ENCODE measurements at regions not wholly inside any gene's neighbourhood (a gene's known extent, or its start where the extent isn't known, plus 50 kb on each side); places are given as distances from the start of the nearest gene placed in this dataset.

DNA sequence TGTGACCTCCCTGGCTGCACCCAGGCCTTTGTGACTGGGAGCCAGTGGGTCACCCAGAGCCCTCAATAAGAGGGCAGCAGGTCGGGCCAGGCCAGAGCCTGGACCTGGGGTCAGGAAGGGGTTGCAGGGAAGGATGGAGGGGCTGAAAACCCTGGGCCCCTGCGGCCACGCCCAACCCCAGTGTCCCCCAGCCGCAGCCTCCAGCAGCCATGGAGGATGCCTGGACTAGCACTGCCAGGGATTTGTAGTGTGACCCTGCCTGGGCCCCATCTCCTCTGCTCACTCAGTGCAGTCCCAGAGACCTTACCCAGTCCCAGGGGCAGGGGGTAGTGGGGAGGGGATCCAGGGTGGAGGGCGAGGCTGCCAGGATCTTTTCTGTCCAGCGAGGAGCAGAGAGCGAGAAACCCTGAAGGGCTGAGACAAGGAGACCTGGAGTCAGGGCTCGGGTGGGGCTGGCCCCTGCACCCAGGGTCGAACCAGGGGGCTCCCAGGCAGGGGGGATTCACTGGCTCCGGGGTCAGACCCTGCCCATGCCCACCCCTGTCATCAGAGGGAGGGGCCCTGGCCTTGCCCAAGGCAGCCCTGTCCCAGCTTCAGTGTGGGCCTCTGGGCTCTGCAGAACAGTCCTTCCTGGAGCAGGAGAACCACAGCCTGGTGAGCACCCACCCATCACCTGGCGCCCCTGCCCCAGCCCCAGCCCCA is 187.5 kb downstream of the IGLL1 start:
- H2AK5ac ChIP-seq (ENCODE audit: low read depth, low read length) = no peak overlapping the region
- H3K36me3 ChIP-seq (ENCODE audit: control insufficient read depth, insufficient read depth, low read length) = no peaks in the 10 kb centered on the region
- H2BK120ac ChIP-seq (ENCODE audit: low read depth, low read length) = no peak overlapping the region
- no peak overlapping the region for H2BK15ac ChIP-seq (ENCODE audit: low read depth, low read length)
- H3K4me2 ChIP-seq (ENCODE audit: low read depth, low read length) = no peak overlapping the region
- dilution Hi-C loops (cut with HindIII; ENCODE audit: low sequenced_read_pairs, unreplicated experiment) (no loop called here), intact Hi-C loops (cut with micrococcal nuclease) (no loop called here), in situ Hi-C loops (cut with MboI; ENCODE audit: low sequenced_read_pairs) (loop anchor here (10.0 kb wide), 1 partner anchor 218 kb away; no protein-coding TSS in a partner anchor)
- H3K14ac ChIP-seq (replicated peaks; ENCODE audit: low read depth, low read length) = no peak overlapping the region
- no peak overlapping the region for H2AK9ac ChIP-seq (replicated peaks; ENCODE audit: low read depth, low read length, poor library complexity)
- no peak overlapping the region for H3K9ac ChIP-seq (ENCODE audit: low read depth, low read length)
- H4K5ac ChIP-seq (ENCODE audit: low read depth, low read length) = no peak overlapping the region
- no peak overlapping the region for H3K27ac ChIP-seq (ENCODE audit: insufficient read depth, low read length)
- no peak overlapping the region for H4K91ac ChIP-seq (ENCODE audit: insufficient read depth, low read depth, low read length)
- H4K20me1 ChIP-seq (ENCODE audit: insufficient read depth, low read length) = no peaks in the 10 kb centered on the region
- H3K9me3 ChIP-seq (ENCODE audit: control insufficient read depth, insufficient read depth, low read length) = no peaks in the 10 kb centered on the region
- H2AFZ ChIP-seq (replicated peaks; ENCODE audit: low read length, poor library complexity) = no peak overlapping the region
- CTCF ChIA-PET = no interaction called here
- H3K27me3 ChIP-seq (ENCODE audit: control insufficient read depth, insufficient read depth, low read length) = peaks cover 3% of the 10 kb centered on the region; the same call in 1 of the 2 replicates
- no peak overlapping the region for H3K23ac ChIP-seq (ENCODE audit: low read depth, low read length)
- no peak overlapping the region for H2BK20ac ChIP-seq (ENCODE audit: low read depth, low read length)
- no peak for ATAC-seq (ENCODE audit: low read depth)
- TF ChIP-seq SMC3 (IDR thresholded peaks at IDR 0.05; ENCODE audit: low read depth, low read length) (no peak), POLR2A (IDR thresholded peaks at IDR 0.05; ENCODE audit: low read depth, low read length) (no peak), CEBPB (IDR thresholded peaks at IDR 0.05; ENCODE audit: low read depth, low read length) (no peak), FOS (IDR thresholded peaks at IDR 0.05; ENCODE audit: low read depth, low read length) (no peak), RFX5 (IDR thresholded peaks at IDR 0.05; ENCODE audit: low read depth, low read length) (no peak), RCOR1 (IDR thresholded peaks at IDR 0.05; ENCODE audit: insufficient replicate concordance, low read length) (no peak), MXI1 (IDR thresholded peaks at IDR 0.05; ENCODE audit: borderline replicate concordance, low read depth, low read length) (no peak), RAD21 (IDR thresholded peaks at IDR 0.05; ENCODE audit: low read length) (no peak), NFE2L2 (IDR thresholded peaks at IDR 0.05; ENCODE audit: low read depth, low read length) (no peak), MAZ (IDR thresholded peaks at IDR 0.05; ENCODE audit: borderline replicate concordance, low read depth, low read length) (no peak), BHLHE40 (IDR thresholded peaks at IDR 0.05; ENCODE audit: low read depth, low read length) (no peak), CHD1 (IDR thresholded peaks at IDR 0.05; ENCODE audit: low read depth, low read length) (no peak), MAFK (IDR thresholded peaks at IDR 0.05; ENCODE audit: low read depth, low read length) (no peak)
- TF ChIP-seq, protein P1, sequence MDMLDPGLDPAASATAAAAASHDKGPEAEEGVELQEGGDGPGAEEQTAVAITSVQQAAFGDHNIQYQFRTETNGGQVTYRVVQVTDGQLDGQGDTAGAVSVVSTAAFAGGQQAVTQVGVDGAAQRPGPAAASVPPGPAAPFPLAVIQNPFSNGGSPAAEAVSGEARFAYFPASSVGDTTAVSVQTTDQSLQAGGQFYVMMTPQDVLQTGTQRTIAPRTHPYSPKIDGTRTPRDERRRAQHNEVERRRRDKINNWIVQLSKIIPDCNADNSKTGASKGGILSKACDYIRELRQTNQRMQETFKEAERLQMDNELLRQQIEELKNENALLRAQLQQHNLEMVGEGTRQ (IDR thresholded peaks at IDR 0.05; ENCODE audit: low read depth, low read length) = no peak
- TF ChIP-seq, protein P2, sequence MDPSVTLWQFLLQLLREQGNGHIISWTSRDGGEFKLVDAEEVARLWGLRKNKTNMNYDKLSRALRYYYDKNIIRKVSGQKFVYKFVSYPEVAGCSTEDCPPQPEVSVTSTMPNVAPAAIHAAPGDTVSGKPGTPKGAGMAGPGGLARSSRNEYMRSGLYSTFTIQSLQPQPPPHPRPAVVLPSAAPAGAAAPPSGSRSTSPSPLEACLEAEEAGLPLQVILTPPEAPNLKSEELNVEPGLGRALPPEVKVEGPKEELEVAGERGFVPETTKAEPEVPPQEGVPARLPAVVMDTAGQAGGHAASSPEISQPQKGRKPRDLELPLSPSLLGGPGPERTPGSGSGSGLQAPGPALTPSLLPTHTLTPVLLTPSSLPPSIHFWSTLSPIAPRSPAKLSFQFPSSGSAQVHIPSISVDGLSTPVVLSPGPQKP (IDR thresholded peaks at IDR 0.05; ENCODE audit: borderline replicate concordance, low read depth, low read length) = no peak
- TF ChIP-seq, protein P3, sequence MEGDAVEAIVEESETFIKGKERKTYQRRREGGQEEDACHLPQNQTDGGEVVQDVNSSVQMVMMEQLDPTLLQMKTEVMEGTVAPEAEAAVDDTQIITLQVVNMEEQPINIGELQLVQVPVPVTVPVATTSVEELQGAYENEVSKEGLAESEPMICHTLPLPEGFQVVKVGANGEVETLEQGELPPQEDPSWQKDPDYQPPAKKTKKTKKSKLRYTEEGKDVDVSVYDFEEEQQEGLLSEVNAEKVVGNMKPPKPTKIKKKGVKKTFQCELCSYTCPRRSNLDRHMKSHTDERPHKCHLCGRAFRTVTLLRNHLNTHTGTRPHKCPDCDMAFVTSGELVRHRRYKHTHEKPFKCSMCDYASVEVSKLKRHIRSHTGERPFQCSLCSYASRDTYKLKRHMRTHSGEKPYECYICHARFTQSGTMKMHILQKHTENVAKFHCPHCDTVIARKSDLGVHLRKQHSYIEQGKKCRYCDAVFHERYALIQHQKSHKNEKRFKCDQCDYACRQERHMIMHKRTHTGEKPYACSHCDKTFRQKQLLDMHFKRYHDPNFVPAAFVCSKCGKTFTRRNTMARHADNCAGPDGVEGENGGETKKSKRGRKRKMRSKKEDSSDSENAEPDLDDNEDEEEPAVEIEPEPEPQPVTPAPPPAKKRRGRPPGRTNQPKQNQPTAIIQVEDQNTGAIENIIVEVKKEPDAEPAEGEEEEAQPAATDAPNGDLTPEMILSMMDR (conservative IDR thresholded peaks at IDR 0.05; ENCODE audit: low read depth, low read length) = no peak
- no TSS peak for BruUV-seq (replicated peaks)
- no peak overlapping the region for H2BK5ac ChIP-seq (ENCODE audit: low read depth, low read length, poor library complexity, severe bottlenecking)
- H4K8ac ChIP-seq (ENCODE audit: low read depth in 2 of 2, low read length in 2 of 2) = no peak overlapping the region
- no peaks in the 10 kb centered on the region for H3K4me1 ChIP-seq (ENCODE audit: control insufficient read depth, insufficient read depth, low read length)
- no peaks in the 10 kb centered on the region for H3K79me1 ChIP-seq (ENCODE audit: low read depth in 1 of 2, low read length in 2 of 2)
- 56% methylated on average over 4 of the region's 11 CpGs; no CpG with 5 or more reads in 1 of the 2 experiments for WGBS, 2 experiments (ENCODE audit: extremely low coverage in 2 of 2, insufficient read length in 1 of 2)
- POLR2A ChIA-PET (ENCODE audit: unreplicated experiment) = no interaction called here
- no peak overlapping the region for H3K4me3 ChIP-seq (ENCODE audit: insufficient read depth, low read depth, low read length)
- H3K9me1 ChIP-seq (ENCODE audit: insufficient read depth, low read length) = no peaks in the 10 kb centered on the region
- H3K56ac ChIP-seq (ENCODE audit: extremely low read depth, insufficient read depth, low read length) = no peak overlapping the region
- no peak for DNase-seq
- H3K4ac ChIP-seq (ENCODE audit: low read depth, low read length) = no peak overlapping the region
- H3K18ac ChIP-seq (ENCODE audit: low read depth, low read length) = no peak overlapping the region

All from IMR-90 (cell line).